Parathyroid adenoma (tissue), 2 donors: ENCODE measurements at regions not wholly inside any gene's neighbourhood (a gene's known extent, or its start where the extent isn't known, plus 50 kb on each side); places are given as distances from the start of the nearest gene placed in this dataset.

ENCODE experiments used
- H2AFZ ChIP-seq: fragments of 300-600 bp; sonication (generic); one replicate; pipeline ENCODE4 v1.7.0; 2017; ENCODE audit warnings: antibody characterized with exemption, mild to moderate bottlenecking
- H3K27ac ChIP-seq: fragments of 300-600 bp; sonication (generic); one replicate; pipeline ENCODE4 v1.7.0; 2017
- H3K27me3 ChIP-seq: fragments of 300-600 bp; sonication (generic); one replicate; pipeline ENCODE4 v1.7.0; 2017; ENCODE audit warnings: low read length; ENCODE audit not compliant: control insufficient read depth, insufficient read depth
- H3K36me3 ChIP-seq: fragments of 300-600 bp; sonication (generic); one replicate; pipeline ENCODE4 v1.7.0; 2017; ENCODE audit warnings: low read length; ENCODE audit not compliant: control insufficient read depth, insufficient read depth
- H3K4me1 ChIP-seq: fragments of 300-600 bp; sonication (generic); one replicate; pipeline ENCODE4 v1.7.0; 2017; ENCODE audit warnings: control low read depth
- H3K4me2 ChIP-seq: fragments of 300-600 bp; sonication (generic); one replicate; pipeline ENCODE4 v1.7.0; 2017; ENCODE audit warnings: low read length
- H3K4me3 ChIP-seq: fragments of 300-600 bp; sonication (generic); one replicate; pipeline ENCODE4 v1.7.0; 2017; ENCODE audit warnings: low read depth, low read length
- H3K79me2 ChIP-seq: fragments of 300-600 bp; sonication (generic); one replicate; pipeline ENCODE4 v1.7.0; 2017; ENCODE audit warnings: control low read depth
- H3K9ac ChIP-seq: fragments of 300-600 bp; sonication (generic); one replicate; pipeline ENCODE4 v1.7.0; 2017; ENCODE audit warnings: mild to moderate bottlenecking
- H3K9me3 ChIP-seq: fragments of 300-600 bp; sonication (generic); one replicate; pipeline ENCODE4 v1.7.0; 2017; ENCODE audit warnings: low read length; ENCODE audit not compliant: control insufficient read depth
- CTCF ChIP-seq: fragments of 300-600 bp; sonication (generic); IDR thresholded peaks from one replicate; pipeline ENCODE4 v1.7.0; 2017; ENCODE audit warnings: antibody characterized with exemption, mild to moderate bottlenecking
- donor health status: primary hyperparathyroidism.

- H3K79me2 ChIP-seq: no peaks in the 10 kb centered on the region
- H2AFZ ChIP-seq: no peak overlapping the region
- no peak overlapping the region for H3K4me3 ChIP-seq
- H3K9ac ChIP-seq: no peak overlapping the region
- H3K4me1 ChIP-seq: no peaks in the 10 kb centered on the region
- TF ChIP-seq CTCF: no peak
- H3K4me2 ChIP-seq: no peak overlapping the region
- H3K36me3 ChIP-seq: no peaks in the 10 kb centered on the region
- H3K9me3 ChIP-seq: no peaks in the 10 kb centered on the region
- H3K27ac ChIP-seq: no peak overlapping the region
- H3K27me3 ChIP-seq: no peaks in the 10 kb centered on the region
Measured at GRCh38 chr14:101507836-101508150, 53.5 kb upstream of the DIO3 start.

- H3K4me3 ChIP-seq: no peak overlapping the region
- TF ChIP-seq CTCF: no peak
- H3K79me2 ChIP-seq: no peaks in the 10 kb centered on the region
- H3K4me2 ChIP-seq: no peak overlapping the region
- H3K9ac ChIP-seq: no peak overlapping the region
- no peaks in the 10 kb centered on the region for H3K27me3 ChIP-seq
- no peak overlapping the region for H3K27ac ChIP-seq
- H3K4me1 ChIP-seq: no peaks in the 10 kb centered on the region
- no peaks in the 10 kb centered on the region for H3K9me3 ChIP-seq
- no peak overlapping the region for H2AFZ ChIP-seq
- no peaks in the 10 kb centered on the region for H3K36me3 ChIP-seq
Measured at GRCh38 chr14:101508196-101508947, 52.9 kb upstream of the DIO3 start.

- no peak overlapping the region for H3K9ac ChIP-seq
- no peaks in the 10 kb centered on the region for H3K79me2 ChIP-seq
- H3K27me3 ChIP-seq: no peaks in the 10 kb centered on the region
- no peak overlapping the region for H3K4me3 ChIP-seq
- TF ChIP-seq CTCF: no peak
- no peak overlapping the region for H3K27ac ChIP-seq
- no peaks in the 10 kb centered on the region for H3K9me3 ChIP-seq
- no peak overlapping the region for H3K4me2 ChIP-seq
- H3K4me1 ChIP-seq: no peaks in the 10 kb centered on the region
- H2AFZ ChIP-seq: no peak overlapping the region
- no peaks in the 10 kb centered on the region for H3K36me3 ChIP-seq
Measured at GRCh38 chr14:101508948-101509729, 52.2 kb upstream of the DIO3 start.

- Histone ChIP-seq H3K4me1 (no peaks in the 10 kb centered on the region), H3K9ac (no peak overlapping the region), H3K4me3 (no peak overlapping the region), H3K27ac (no peak overlapping the region), H2AFZ (no peak overlapping the region), H3K4me2 (no peak overlapping the region), H3K36me3 (no peaks in the 10 kb centered on the region), H3K9me3 (no peaks in the 10 kb centered on the region), H3K27me3 (no peaks in the 10 kb centered on the region), H3K79me2 (no peaks in the 10 kb centered on the region)
- no peak for TF ChIP-seq CTCF
Measured at GRCh38 chr14:101509730-101510371, 51.4 kb upstream of the DIO3 start.
